BJ (cell line): ENCODE measurements at regions not wholly inside any gene's neighbourhood (a gene's known extent, or its start where the extent isn't known, plus 50 kb on each side); places are given as distances from the start of the nearest gene placed in this dataset.

Source experiments
- CTCF ChIA-PET: fragments of 350-600 bp; formaldehyde crosslinking; extraction: SDS; loops from one replicate; lab custom pipeline; 2021; ENCODE audit warnings: antibody characterized with exemption, inconsistent platforms; lab: Yijun Ruan, JAX
- POLR2A ChIA-PET: fragments of 300-600 bp; sonication (Branson Sonifier 250); formaldehyde crosslinking; extraction: SDS; loops from one replicate; lab custom pipeline; 2021; ENCODE audit warnings: antibody characterized with exemption; lab: Charles Lee
- DNase-seq: peaks from one replicate; pipeline ENCODE4 v3.0.0-alpha.2; 2011; ENCODE audit warnings: low read depth
- H3K27me3 ChIP-seq: 2 replicates; pipeline ENCODE4 v1.6.0; 2011; ENCODE audit warnings: low read length; ENCODE audit not compliant: control insufficient read depth, insufficient read depth
- H3K36me3 ChIP-seq: 2 replicates; pipeline ENCODE4 v1.5.1; 2011; ENCODE audit warnings: low read length; ENCODE audit not compliant: control insufficient read depth, insufficient read depth
- H3K4me3 ChIP-seq: 2 replicates; pipeline ENCODE4 v1.5.1; 2011; ENCODE audit warnings: low read depth, mild to moderate bottlenecking, control low read depth, low read length
- CTCF ChIP-seq: IDR thresholded peaks from 2 replicates; pipeline ENCODE4 v1.5.1; 2011; ENCODE audit warnings: low read depth, mild to moderate bottlenecking, control low read depth, inconsistent platforms, low read length, moderate library complexity; ENCODE audit not compliant: insufficient read depth

GRCh38 chr7:19377611-19378344 lies 232.6 kb upstream of the FERD3L start:
- Histone ChIP-seq H3K36me3 (no peaks in the 10 kb centered on the region), H3K27me3 (no peaks in the 10 kb centered on the region), H3K4me3 (no peak overlapping the region)
- ChIA-PET CTCF (interaction anchor here (0.6 kb wide), 1 partner anchor 77 kb away, joined by 3 read pairs; no protein-coding TSS in a partner anchor), POLR2A (interaction anchor here (0.6 kb wide), 1 partner anchor 25 kb away, joined by 5 read pairs; no protein-coding TSS in a partner anchor)
- no peak for DNase-seq
- no peak for TF ChIP-seq CTCF

GRCh38 chr7:19376538-19376937 lies 231.3 kb upstream of the FERD3L start:
- no peaks in the 10 kb centered on the region for H3K36me3 ChIP-seq
- ChIA-PET CTCF (interaction anchor here (1.0 kb wide), 1 partner anchor 77 kb away, joined by 3 read pairs; no protein-coding TSS in a partner anchor), POLR2A (interaction anchor here (0.5 to 0.7 kb wide), 2 partner anchors 12 to 1090 kb away, joined by 3 to 5 read pairs; no protein-coding TSS in a partner anchor)
- TF ChIP-seq CTCF = no peak
- H3K4me3 ChIP-seq = no peak overlapping the region
- DNase-seq = no peak
- H3K27me3 ChIP-seq = no peaks in the 10 kb centered on the region

- DNase-seq = no peak
- H3K4me3 ChIP-seq = no peak overlapping the region
- no peaks in the 10 kb centered on the region for H3K36me3 ChIP-seq
- H3K27me3 ChIP-seq = no peaks in the 10 kb centered on the region
- TF ChIP-seq CTCF = no peak
- CTCF ChIA-PET = interaction anchor here (1.0 kb wide), 1 partner anchor 76 kb away, joined by 3 read pairs; no protein-coding TSS in a partner anchor
- POLR2A ChIA-PET = no interaction called here
Observed at GRCh38 chr7:19375976-19376375, 230.8 kb upstream of the FERD3L start.

- no peak for DNase-seq
- Histone ChIP-seq H3K36me3 (no peaks in the 10 kb centered on the region), H3K27me3 (no peaks in the 10 kb centered on the region; the same call in 1 of the 2 replicates), H3K4me3 (no peak overlapping the region)
- TF ChIP-seq CTCF = no peak
- ChIA-PET POLR2A (no interaction called here), CTCF (no interaction called here)
Observed at GRCh38 chr7:19373334-19373733, 228.1 kb upstream of the FERD3L start.

GRCh38 chr7:19369806-19370205 lies 224.6 kb upstream of the FERD3L start:
- no peak for DNase-seq
- TF ChIP-seq CTCF = no peak
- H3K27me3 ChIP-seq = peaks cover 1% of the 10 kb centered on the region; the same call in 1 of the 2 replicates
- ChIA-PET POLR2A (no interaction called here), CTCF (interaction anchor here (0.9 to 1.6 kb wide), 2 partner anchors 10 to 101 kb away, joined by 4 read pairs; no protein-coding TSS in a partner anchor)
- no peak overlapping the region for H3K4me3 ChIP-seq
- H3K36me3 ChIP-seq = no peaks in the 10 kb centered on the region
